ENCODE measurements at regions not wholly inside any gene's neighbourhood (a gene's known extent, or its start where the extent isn't known, plus 50 kb on each side); places are given as distances from the start of the nearest gene placed in this dataset.

GRCh38 chr13:47598340-47598911 is 402.6 kb downstream of the SUCLA2 start:
- H3K27ac ChIP-seq = no peak overlapping the region
- no peaks in the 10 kb centered on the region for H4K20me1 ChIP-seq
- H3K36me3 ChIP-seq = no peaks in the 10 kb centered on the region
- no peak overlapping the region for H3K9ac ChIP-seq
- H3K4me2 ChIP-seq = no peak overlapping the region
- TF ChIP-seq Cebpa-rat (IDR thresholded peaks at IDR 0.05) = no peak
- H3K4me3 ChIP-seq = no peak overlapping the region
- H3K27me3 ChIP-seq = no peaks in the 10 kb centered on the region
- no peaks in the 10 kb centered on the region for H3K4me1 ChIP-seq
- H3K9me3 ChIP-seq = no peaks in the 10 kb centered on the region

GRCh38 chr13:47594833-47595232 is 406.2 kb downstream of the SUCLA2 start:
- Histone ChIP-seq H3K27ac (no peak overlapping the region), H3K36me3 (no peaks in the 10 kb centered on the region), H3K9ac (no peak overlapping the region), H3K27me3 (no peaks in the 10 kb centered on the region), H3K4me2 (no peak overlapping the region), H3K4me1 (no peaks in the 10 kb centered on the region), H3K9me3 (peaks cover 3% of the 10 kb centered on the region; the same call in 1 of the 2 replicates), H3K4me3 (no peak overlapping the region), H4K20me1 (no peaks in the 10 kb centered on the region)
- TF ChIP-seq Cebpa-rat (IDR thresholded peaks at IDR 0.05) = no peak

DNA sequence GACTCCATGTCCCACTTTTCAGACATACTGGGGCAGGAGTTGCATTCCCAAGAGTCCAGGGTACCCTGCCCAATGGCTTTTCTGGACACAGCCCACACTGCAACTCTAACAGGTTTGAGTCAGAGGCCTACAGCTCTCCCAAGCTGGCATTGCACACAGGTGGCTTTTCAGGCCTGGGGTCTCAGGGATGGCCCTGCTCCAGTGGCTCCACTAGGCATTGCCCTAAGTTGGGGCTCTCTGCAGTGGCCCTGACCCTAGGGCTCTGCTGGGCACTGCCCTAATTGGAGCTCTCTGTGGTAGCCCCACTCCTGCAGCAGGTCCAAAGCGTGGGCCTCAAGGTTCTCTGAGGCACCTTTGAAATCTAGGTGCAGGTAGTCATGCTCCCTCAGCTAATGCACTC is 408.8 kb downstream of the SUCLA2 start:
- Histone ChIP-seq H3K4me3 (no peak overlapping the region), H3K4me2 (no peak overlapping the region), H3K9me3 (peaks cover 3% of the 10 kb centered on the region; the same call in 1 of the 2 replicates), H3K9ac (no peak overlapping the region), H3K4me1 (no peaks in the 10 kb centered on the region), H3K27me3 (no peaks in the 10 kb centered on the region), H3K27ac (no peak overlapping the region), H4K20me1 (no peaks in the 10 kb centered on the region), H3K36me3 (no peaks in the 10 kb centered on the region)
- TF ChIP-seq Cebpa-rat (IDR thresholded peaks at IDR 0.05) = no peak

DNA sequence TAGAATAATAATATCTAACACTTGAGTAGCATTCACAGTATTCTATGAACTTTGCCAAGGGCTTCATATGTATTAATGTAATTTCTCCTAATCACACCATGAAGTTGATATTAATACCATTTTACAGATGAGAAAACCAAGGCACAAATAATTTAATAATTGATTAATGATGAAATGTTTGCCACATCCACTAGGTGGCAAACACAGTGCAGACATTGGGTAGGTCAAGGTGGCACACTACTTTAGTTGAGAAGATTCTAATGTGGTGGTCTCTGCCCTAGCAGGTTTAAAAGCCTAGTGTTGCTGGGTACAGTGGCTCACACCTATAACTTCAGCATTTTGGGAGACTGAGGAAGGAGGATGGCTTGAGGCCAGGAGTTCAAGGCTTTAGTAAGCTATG is 412.4 kb downstream of the SUCLA2 start:
- H3K4me3 ChIP-seq = no peak overlapping the region
- H4K20me1 ChIP-seq = no peaks in the 10 kb centered on the region
- H3K27me3 ChIP-seq = no peaks in the 10 kb centered on the region
- H3K36me3 ChIP-seq = no peaks in the 10 kb centered on the region
- TF ChIP-seq Cebpa-rat (IDR thresholded peaks at IDR 0.05) = no peak
- H3K4me1 ChIP-seq = no peaks in the 10 kb centered on the region
- H3K9me3 ChIP-seq = peaks cover 7% of the 10 kb centered on the region; the same call in 1 of the 2 replicates
- no peak overlapping the region for H3K27ac ChIP-seq
- no peak overlapping the region for H3K4me2 ChIP-seq
- no peak overlapping the region for H3K9ac ChIP-seq

DNA sequence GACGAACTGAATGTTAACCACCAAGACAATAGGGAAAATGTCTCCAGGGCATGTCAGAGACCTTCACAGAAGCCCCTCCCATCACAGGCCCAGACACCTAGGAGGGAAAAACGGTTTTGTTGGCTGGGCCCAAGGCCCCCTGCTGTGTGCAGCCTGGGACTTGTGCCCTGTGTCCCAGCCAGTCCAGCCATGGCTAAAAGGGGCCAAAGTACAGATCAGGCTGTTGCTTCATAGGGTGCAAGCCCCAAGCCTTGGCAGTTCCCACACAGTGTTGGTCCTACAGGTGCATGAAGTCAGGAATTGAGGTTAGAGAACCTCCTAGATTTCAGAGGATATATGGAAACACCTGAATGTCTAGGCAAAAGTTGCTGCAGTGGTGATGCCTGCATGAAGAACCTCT is 428.7 kb downstream of the SUCLA2 start:
- Histone ChIP-seq H3K9ac (no peak overlapping the region), H3K9me3 (peaks cover 67% of the 10 kb centered on the region), H3K4me2 (no peak overlapping the region), H3K27ac (no peak overlapping the region), H3K4me1 (no peaks in the 10 kb centered on the region), H4K20me1 (no peaks in the 10 kb centered on the region), H3K4me3 (no peak overlapping the region), H3K27me3 (no peaks in the 10 kb centered on the region), H3K36me3 (no peaks in the 10 kb centered on the region)
- TF ChIP-seq Cebpa-rat (IDR thresholded peaks at IDR 0.05) = no peak

DNA sequence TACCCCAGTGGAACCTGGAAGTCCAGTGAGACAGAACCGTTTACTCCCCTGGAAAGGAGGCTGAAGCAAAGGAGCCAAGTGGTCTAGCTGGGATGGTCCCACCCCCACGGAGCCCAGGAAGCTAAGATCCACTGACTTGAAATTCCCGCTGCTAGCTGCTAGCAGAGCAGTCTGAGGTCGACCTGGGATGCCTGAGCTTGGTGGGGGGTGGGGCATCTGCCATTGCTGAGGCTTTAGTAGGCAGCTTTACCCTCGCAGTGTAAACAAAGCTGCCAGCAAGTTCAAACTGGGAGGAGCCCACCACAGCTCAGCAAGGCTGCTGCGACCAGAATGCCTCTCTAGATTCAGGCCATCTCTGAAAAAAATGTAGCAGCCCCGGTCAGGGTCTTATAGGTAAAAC is 437.0 kb downstream of the SUCLA2 start:
- no peak overlapping the region for H3K27ac ChIP-seq
- H3K4me1 ChIP-seq = no peaks in the 10 kb centered on the region
- H3K4me2 ChIP-seq = no peak overlapping the region
- H3K4me3 ChIP-seq = no peak overlapping the region
- H3K36me3 ChIP-seq = no peaks in the 10 kb centered on the region
- no peak overlapping the region for H3K9ac ChIP-seq
- no peaks in the 10 kb centered on the region for H4K20me1 ChIP-seq
- peaks cover 24% of the 10 kb centered on the region for H3K9me3 ChIP-seq
- no peaks in the 10 kb centered on the region for H3K27me3 ChIP-seq
- TF ChIP-seq Cebpa-rat (IDR thresholded peaks at IDR 0.05) = no peak

DNA sequence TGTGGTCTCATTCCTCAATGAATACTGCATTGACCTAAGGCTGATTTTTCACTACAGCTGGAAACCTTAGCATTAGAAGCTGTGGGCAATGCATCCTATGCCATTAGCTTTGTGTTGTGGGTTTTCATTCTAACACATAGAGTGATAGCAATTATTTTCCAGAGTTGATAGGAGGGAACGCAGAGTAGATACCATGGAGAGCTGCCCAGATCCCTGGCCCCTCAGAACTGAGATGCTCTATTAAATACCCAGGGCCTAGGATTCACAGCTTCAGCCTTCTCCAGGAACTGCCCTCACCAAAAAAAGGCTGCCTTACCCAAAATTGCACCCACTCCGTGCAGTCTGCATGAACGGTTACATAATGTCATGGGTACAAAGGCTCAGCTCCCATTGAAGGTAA is 444.4 kb downstream of the SUCLA2 start:
- no peak overlapping the region for H3K4me2 ChIP-seq
- H3K36me3 ChIP-seq = no peaks in the 10 kb centered on the region
- no peak for TF ChIP-seq Cebpa-rat (IDR thresholded peaks at IDR 0.05)
- H3K4me3 ChIP-seq = no peak overlapping the region
- H4K20me1 ChIP-seq = no peaks in the 10 kb centered on the region
- H3K9me3 ChIP-seq = no peaks in the 10 kb centered on the region
- no peak overlapping the region for H3K9ac ChIP-seq
- no peaks in the 10 kb centered on the region for H3K4me1 ChIP-seq
- no peaks in the 10 kb centered on the region for H3K27me3 ChIP-seq
- H3K27ac ChIP-seq = no peak overlapping the region

GRCh38 chr13:47555235-47555634 is 445.8 kb downstream of the SUCLA2 start:
- no peak overlapping the region for H3K4me3 ChIP-seq
- no peaks in the 10 kb centered on the region for H3K9me3 ChIP-seq
- H3K9ac ChIP-seq = no peak overlapping the region
- H4K20me1 ChIP-seq = no peaks in the 10 kb centered on the region
- no peaks in the 10 kb centered on the region for H3K27me3 ChIP-seq
- no peaks in the 10 kb centered on the region for H3K4me1 ChIP-seq
- TF ChIP-seq Cebpa-rat (IDR thresholded peaks at IDR 0.05) = no peak
- no peak overlapping the region for H3K4me2 ChIP-seq
- no peak overlapping the region for H3K27ac ChIP-seq
- no peaks in the 10 kb centered on the region for H3K36me3 ChIP-seq

DNA sequence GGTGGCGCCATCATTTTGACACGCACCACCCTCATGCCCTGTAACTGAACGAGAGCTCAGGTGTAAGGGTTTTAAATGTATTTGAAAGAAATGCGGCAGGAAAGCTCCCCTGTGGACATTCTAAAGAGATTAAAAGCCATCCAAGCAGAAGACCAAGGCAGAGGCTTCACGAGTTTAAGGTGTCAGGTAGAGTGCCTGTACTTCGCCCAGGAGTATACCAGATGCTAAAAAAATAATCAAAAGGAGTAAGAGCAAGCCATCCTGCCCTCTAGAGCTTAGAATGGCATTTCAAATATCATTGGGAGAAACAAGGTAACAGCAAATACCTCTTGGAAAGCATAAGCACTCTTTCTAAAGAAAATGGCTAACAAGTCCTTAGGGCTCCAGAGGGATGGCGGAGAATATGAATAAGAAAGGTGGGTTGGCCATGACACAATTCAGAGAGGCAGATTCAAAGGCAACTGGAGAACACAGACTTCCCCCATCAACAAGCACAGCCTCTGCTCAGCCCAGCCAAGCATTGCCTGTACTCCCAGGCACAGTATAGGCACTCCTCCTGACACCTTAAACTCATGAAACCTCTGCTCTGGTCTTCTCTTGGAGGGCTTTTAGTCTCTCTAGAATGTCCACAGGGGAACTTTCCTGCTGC is 447.6 kb downstream of the SUCLA2 start:
- Histone ChIP-seq H3K27ac (no peak overlapping the region), H3K9me3 (no peaks in the 10 kb centered on the region), H3K27me3 (no peaks in the 10 kb centered on the region), H3K4me2 (no peak overlapping the region), H3K36me3 (no peaks in the 10 kb centered on the region), H3K4me3 (no peak overlapping the region), H3K4me1 (no peaks in the 10 kb centered on the region), H3K9ac (no peak overlapping the region), H4K20me1 (no peaks in the 10 kb centered on the region)
- no peak for TF ChIP-seq Cebpa-rat (IDR thresholded peaks at IDR 0.05)

DNA sequence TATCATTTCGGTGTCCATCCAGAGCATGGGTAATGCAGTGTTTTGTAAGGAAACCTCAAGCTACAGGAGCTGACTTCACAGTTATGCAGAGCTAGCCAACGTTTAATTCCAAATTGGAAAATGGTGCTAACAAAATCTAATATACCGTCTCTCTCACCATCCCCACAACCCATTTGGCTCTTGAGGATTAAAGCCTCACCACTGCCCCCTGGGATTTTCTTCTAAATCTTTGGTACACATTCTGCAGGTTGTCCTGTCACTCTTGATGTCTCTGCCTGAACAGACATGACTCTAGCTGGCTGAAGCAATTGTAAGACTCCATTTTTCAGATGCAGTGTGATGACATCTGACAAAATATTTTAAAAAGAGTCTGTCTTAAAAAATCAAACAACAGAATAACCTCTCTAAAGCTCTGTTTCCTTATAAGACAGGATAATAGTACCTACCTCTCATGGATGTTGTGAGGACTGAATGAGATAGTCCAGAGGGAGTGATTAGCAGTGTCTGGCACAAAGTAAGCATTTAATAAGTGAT is 451.8 kb downstream of the SUCLA2 start:
- Histone ChIP-seq H3K27ac (no peak overlapping the region), H3K9ac (no peak overlapping the region), H3K4me3 (no peak overlapping the region), H3K27me3 (no peaks in the 10 kb centered on the region), H4K20me1 (no peaks in the 10 kb centered on the region), H3K4me2 (no peak overlapping the region), H3K9me3 (no peaks in the 10 kb centered on the region), H3K36me3 (no peaks in the 10 kb centered on the region), H3K4me1 (no peaks in the 10 kb centered on the region)
- TF ChIP-seq Cebpa-rat (IDR thresholded peaks at IDR 0.05) = no peak
